Suprapubic skin (tissue), 4 donors: ENCODE measurements at regions not wholly inside any gene's neighbourhood (a gene's known extent, or its start where the extent isn't known, plus 50 kb on each side); places are given as distances from the start of the nearest gene placed in this dataset.
A peak's percentile ranks its signal among the peaks of the same experiment; 100 is the strongest.
"Not testable (repeated sequence)": the region's sequence is repeated elsewhere in the genome, so short reads cannot be mapped to it uniquely, and the experiment has no call there.

Source experiments
- DNase-seq, 2 donors: peaks; one replicate each; pipeline ENCODE4 v3.0.0-alpha.2; 2019; ENCODE audit warnings: low spot score in 2 of 2
- H3K27ac ChIP-seq: fragments of 200-600 bp; sonication (generic); one replicate; pipeline ENCODE4 v1.5.1; 2019
- H3K27me3 ChIP-seq: fragments of 200-600 bp; sonication (generic); one replicate; pipeline ENCODE4 v1.5.1; 2019
- H3K36me3 ChIP-seq: fragments of 200-600 bp; sonication (generic); one replicate; pipeline ENCODE4 v1.5.1; 2019
- H3K4me1 ChIP-seq: fragments of 200-600 bp; sonication (generic); one replicate; pipeline ENCODE4 v1.5.1; 2019
- H3K4me3 ChIP-seq: fragments of 200-600 bp; sonication (generic); one replicate; pipeline ENCODE4 v1.5.1; 2019; ENCODE audit warnings: mild to moderate bottlenecking
- H3K9me3 ChIP-seq: fragments of 200-600 bp; sonication (generic); one replicate; pipeline ENCODE4 v1.5.1; 2019
- CTCF ChIP-seq, 2 donors: fragments of 200-600 bp in 1 of 2; fragments of 450-650 bp in 1 of 2; sonication (generic) in 1 of 2; IDR thresholded peaks; one replicate each; pipeline ENCODE4 v1.5.1; 2016 to 2019; ENCODE audit warnings: antibody characterized with exemption in 2 of 2, mild to moderate bottlenecking in 1 of 2, moderate library complexity in 1 of 2
- WGBS: methylation state at CpG from one replicate; pipeline ENCODE4 v1.1.5; 2018; 5-methylcytosine and 5-hydroxymethylcytosine counted together

GRCh38 chr18:14460364-14460763 lies 83.0 kb downstream of the POTEC start:
- not testable (repeated sequence) for H3K36me3 ChIP-seq, DNase-seq, H3K9me3 ChIP-seq, H3K27ac ChIP-seq, H3K4me3 ChIP-seq, H3K4me1 ChIP-seq
- 100% methylated on average over 2 of the region's 17 CpGs for WGBS
- peaks cover 13% of the 10 kb centered on the region for H3K27me3 ChIP-seq

- H3K27me3 ChIP-seq = peaks cover 13% of the 10 kb centered on the region
- H3K36me3 ChIP-seq, DNase-seq, H3K27ac ChIP-seq, H3K9me3 ChIP-seq, H3K4me3 ChIP-seq, H3K4me1 ChIP-seq: not testable (repeated sequence)
- WGBS = no CpG with 5 or more reads among the region's 23 CpGs
Observed at GRCh38 chr18:14459826-14460225, 83.6 kb downstream of the POTEC start.

- WGBS = 6% methylated on average over 18 of the region's 62 CpGs
- not testable (repeated sequence) for H3K4me1 ChIP-seq, H3K36me3 ChIP-seq, H3K27ac ChIP-seq, DNase-seq, H3K9me3 ChIP-seq
- Histone ChIP-seq H3K27me3 (peaks cover 13% of the 10 kb centered on the region), H3K4me3 (peak overlapping the region; percentile 41)
- peak in 1 of 2 donors; percentile 68 for TF ChIP-seq CTCF (IDR thresholded peaks at IDR 0.05)
Observed at GRCh38 chr18:14458009-14458945, 85.1 kb downstream of the POTEC start.

- not testable (repeated sequence) for H3K4me1 ChIP-seq, H3K9me3 ChIP-seq, H3K27ac ChIP-seq, H3K27me3 ChIP-seq, H3K36me3 ChIP-seq, DNase-seq
- H3K4me3 ChIP-seq = peak overlapping the region; percentile 51
- 0% methylated on average over 12 of the region's 46 CpGs for WGBS
Observed at GRCh38 chr18:14450637-14451009, 92.8 kb downstream of the POTEC start.

GRCh38 chr18:14449995-14450636 lies 93.3 kb downstream of the POTEC start:
- not testable (repeated sequence) for DNase-seq, H3K4me1 ChIP-seq, H3K27ac ChIP-seq, H3K9me3 ChIP-seq, H3K36me3 ChIP-seq, H3K27me3 ChIP-seq
- WGBS = under 1% methylated on average over 41 of the region's 60 CpGs
- peak overlapping the region; percentile 51 for H3K4me3 ChIP-seq

- H3K27ac ChIP-seq = not testable (repeated sequence)
Observed at GRCh38 chr18:14449062-14449461, 94.3 kb downstream of the POTEC start.

GRCh38 chr18:14447715-14448114 lies 95.7 kb downstream of the POTEC start:
- 92% methylated on average over 2 of the region's 4 CpGs for WGBS
- not testable (repeated sequence) for H3K27ac ChIP-seq, H3K9me3 ChIP-seq, H3K36me3 ChIP-seq, H3K27me3 ChIP-seq, H3K4me1 ChIP-seq, DNase-seq, H3K4me3 ChIP-seq

More at GRCh38 chr18:14449062-14449461, 94.3 kb downstream of the POTEC start:
- not testable (repeated sequence) for H3K4me3 ChIP-seq, H3K27me3 ChIP-seq, H3K36me3 ChIP-seq, DNase-seq, H3K4me1 ChIP-seq, H3K9me3 ChIP-seq
- 60% methylated on average over 1 of the region's 12 CpGs for WGBS

- DNase-seq, H3K9me3 ChIP-seq, H3K36me3 ChIP-seq, H3K4me1 ChIP-seq, H3K27me3 ChIP-seq, H3K4me3 ChIP-seq, H3K27ac ChIP-seq: not testable (repeated sequence)
- WGBS = 89% methylated on average over 2 of the region's 4 CpGs
Observed at GRCh38 chr18:14435460-14435859, 107.9 kb downstream of the POTEC start.

- not testable (repeated sequence) for H3K4me1 ChIP-seq, H3K27me3 ChIP-seq, DNase-seq, H3K27ac ChIP-seq, H3K36me3 ChIP-seq, H3K9me3 ChIP-seq, H3K4me3 ChIP-seq
- 78% methylated on average over 10 of the region's 10 CpGs for WGBS
Observed at GRCh38 chr18:14432371-14432770, 111.0 kb downstream of the POTEC start.
